ENCODE measurements at regions not wholly inside any gene's neighbourhood (a gene's known extent, or its start where the extent isn't known, plus 50 kb on each side); places are given as distances from the start of the nearest gene placed in this dataset.
"Not testable (repeated sequence)": the region's sequence is repeated elsewhere in the genome, so short reads cannot be mapped to it uniquely, and the experiment has no call there.

DNA sequence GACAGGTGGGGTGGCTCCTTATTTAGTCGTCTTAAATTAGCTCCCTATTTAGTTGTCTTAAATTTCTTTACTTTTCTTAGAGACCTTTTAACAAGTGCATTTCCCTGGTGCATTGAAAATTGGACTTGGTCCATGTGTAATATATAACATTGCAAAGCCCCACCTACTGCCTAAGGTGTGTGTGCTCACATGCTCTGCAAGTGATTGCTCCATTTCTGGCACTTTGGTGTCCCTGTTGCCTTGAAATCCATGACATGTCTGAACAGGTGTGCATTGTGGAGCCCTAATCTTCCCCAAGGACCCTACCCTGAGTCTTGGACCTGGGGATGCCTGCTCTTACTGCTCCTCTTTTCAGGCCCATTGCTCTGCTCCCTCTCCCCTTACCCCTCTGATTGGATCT, 80.2 kb downstream of the TRIM43 start:
- TF ChIP-seq, protein P1, sequence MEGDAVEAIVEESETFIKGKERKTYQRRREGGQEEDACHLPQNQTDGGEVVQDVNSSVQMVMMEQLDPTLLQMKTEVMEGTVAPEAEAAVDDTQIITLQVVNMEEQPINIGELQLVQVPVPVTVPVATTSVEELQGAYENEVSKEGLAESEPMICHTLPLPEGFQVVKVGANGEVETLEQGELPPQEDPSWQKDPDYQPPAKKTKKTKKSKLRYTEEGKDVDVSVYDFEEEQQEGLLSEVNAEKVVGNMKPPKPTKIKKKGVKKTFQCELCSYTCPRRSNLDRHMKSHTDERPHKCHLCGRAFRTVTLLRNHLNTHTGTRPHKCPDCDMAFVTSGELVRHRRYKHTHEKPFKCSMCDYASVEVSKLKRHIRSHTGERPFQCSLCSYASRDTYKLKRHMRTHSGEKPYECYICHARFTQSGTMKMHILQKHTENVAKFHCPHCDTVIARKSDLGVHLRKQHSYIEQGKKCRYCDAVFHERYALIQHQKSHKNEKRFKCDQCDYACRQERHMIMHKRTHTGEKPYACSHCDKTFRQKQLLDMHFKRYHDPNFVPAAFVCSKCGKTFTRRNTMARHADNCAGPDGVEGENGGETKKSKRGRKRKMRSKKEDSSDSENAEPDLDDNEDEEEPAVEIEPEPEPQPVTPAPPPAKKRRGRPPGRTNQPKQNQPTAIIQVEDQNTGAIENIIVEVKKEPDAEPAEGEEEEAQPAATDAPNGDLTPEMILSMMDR (conservative IDR thresholded peaks at IDR 0.05 in 1 of 2, IDR thresholded peaks at IDR 0.05 in 1 of 2; ENCODE audit: extremely low read depth in 1 of 2, insufficient read depth in 1 of 2, low read depth in 1 of 2, low read length in 2 of 2) = not testable (repeated sequence)
- not testable (repeated sequence) for TF ChIP-seq EZH2 (IDR thresholded peaks at IDR 0.05; ENCODE audit: borderline replicate concordance, low read length)
